Endothelial cell of umbilical vein (primary cell): ENCODE measurements at regions not wholly inside any gene's neighbourhood (a gene's known extent, or its start where the extent isn't known, plus 50 kb on each side); places are given as distances from the start of the nearest gene placed in this dataset.
A peak's percentile ranks its signal among the peaks of the same experiment; 100 is the strongest.

Experiments used
- BruUV-seq: library from RNA; stranded (reverse); fragments of 400-500 nt; replicated peaks from 2 replicates; lab custom pipeline; 2021; lab: Mats Ljungman, UMichigan
- CTCF ChIA-PET: fragments of 300-600, 350-600 bp; sonication (Branson Sonifier 250); formaldehyde crosslinking; loops from one replicate; lab custom pipeline; 2021; ENCODE audit warnings: antibody characterized with exemption, inconsistent platforms; lab: Charles Lee
- POLR2A ChIA-PET: fragments of 300-600, 350-600 bp; sonication (Branson Sonifier 250); formaldehyde crosslinking; loops from one replicate; lab custom pipeline; 2021; ENCODE audit warnings: antibody characterized with exemption, inconsistent platforms; lab: Charles Lee
- DNase-seq: peaks from one replicate; pipeline ENCODE4 v3.0.0-alpha.2; 2011; ENCODE audit warnings: low read depth, low spot score
- FAIRE-seq: peaks from 2 replicates; lab custom pipeline; 2011; peaks lifted over from hg19 to GRCh38; lab: Jason Lieb, UNC
- H2AFZ ChIP-seq: 2 replicates; pipeline ENCODE4 v1.6.0; 2012; ENCODE audit warnings: low read depth, low read length, control low read depth, inconsistent platforms
- H3K27ac ChIP-seq: 2 replicates; pipeline ENCODE4 v1.5.1; 2011; ENCODE audit warnings: low read depth, mild to moderate bottlenecking, control low read depth, low read length, moderate library complexity; ENCODE audit not compliant: insufficient read depth
- H3K27me3 ChIP-seq, 2 experiments: 2 replicates each; pipeline versions ENCODE4 v1.6.0 to v1.6.1; 2011; ENCODE audit warnings: low read length in 2 of 2, mixed read lengths in 1 of 2; ENCODE audit not compliant: control insufficient read depth in 2 of 2, insufficient read depth in 2 of 2
- H3K36me3 ChIP-seq, 2 experiments: 2 replicates in 1 of 2; 3 replicates in 1 of 2; pipeline ENCODE4 v1.5.1; 2011; ENCODE audit warnings: low read length in 2 of 2, mild to moderate bottlenecking in 1 of 2, moderate library complexity in 1 of 2; ENCODE audit not compliant: control insufficient read depth in 2 of 2, insufficient read depth in 2 of 2; ENCODE audit errors: extremely low read depth in 1 of 2
- H3K4me1 ChIP-seq: 3 replicates; pipeline ENCODE4 v1.5.1; 2011; ENCODE audit warnings: mild to moderate bottlenecking, low read length; ENCODE audit not compliant: control insufficient read depth, insufficient read depth; ENCODE audit errors: extremely low read depth
- H3K4me2 ChIP-seq: 2 replicates; pipeline ENCODE4 v1.6.1; 2011; ENCODE audit warnings: low read length, control low read depth, mixed read lengths; ENCODE audit not compliant: insufficient read depth
- H3K4me3 ChIP-seq, 3 experiments: fragments of 200-600 bp in 1 of 3; sonication (generic), shearing (Covaris generic) in 1 of 3; replicated peaks in 1 of 3; 2 replicates each; pipeline ENCODE4 v1.5.1; 2011 to 2016; ENCODE audit warnings: control low read depth in 3 of 3, low read length in 3 of 3, mild to moderate bottlenecking in 2 of 3, inconsistent platforms in 1 of 3, low read depth in 1 of 3, moderate library complexity in 1 of 3; ENCODE audit not compliant: insufficient read depth in 1 of 3
- H3K79me2 ChIP-seq: 2 replicates; pipeline ENCODE4 v1.6.0; 2012; ENCODE audit warnings: low read length, inconsistent platforms; ENCODE audit not compliant: control insufficient read depth, insufficient read depth
- H3K9ac ChIP-seq: replicated peaks from 2 replicates; pipeline ENCODE3; 2011; ENCODE audit warnings: low read length, control low read depth; ENCODE audit not compliant: insufficient read depth; ENCODE audit errors: extremely low read depth
- H3K9me1 ChIP-seq: replicated peaks from 3 replicates; pipeline ENCODE4 v1.6.0; 2011; ENCODE audit warnings: mild to moderate bottlenecking, low read length; ENCODE audit not compliant: control insufficient read depth, insufficient read depth; ENCODE audit errors: extremely low read depth
- H3K9me3 ChIP-seq: replicated peaks from 2 replicates; pipeline ENCODE4 v1.5.1; 2012; ENCODE audit warnings: low read length, inconsistent platforms; ENCODE audit not compliant: control insufficient read depth, insufficient read depth
- H4K20me1 ChIP-seq: replicated peaks from 2 replicates; pipeline ENCODE3; 2011; ENCODE audit warnings: mild to moderate bottlenecking, low read length; ENCODE audit not compliant: control insufficient read depth, insufficient read depth; ENCODE audit errors: extremely low read depth
- EZH2 ChIP-seq: IDR thresholded peaks from 2 replicates; pipeline ENCODE4 v1.6.1; 2012; ENCODE audit warnings: borderline replicate concordance, low read depth, mild to moderate bottlenecking, moderate library complexity, low read length, inconsistent platforms; ENCODE audit not compliant: severe bottlenecking
- FOS ChIP-seq: IDR thresholded peaks from 2 replicates; pipeline ENCODE4 v1.6.1; 2011; ENCODE audit warnings: mild to moderate bottlenecking, low read length, moderate library complexity, borderline replicate concordance; ENCODE audit not compliant: insufficient read depth
- GATA2 ChIP-seq: IDR thresholded peaks from 2 replicates; pipeline ENCODE4 v1.7.0; 2011; ENCODE audit warnings: low read depth, mild to moderate bottlenecking, moderate library complexity, mixed read lengths, low read length; ENCODE audit not compliant: insufficient read length, insufficient read depth
- JUN ChIP-seq: IDR thresholded peaks from 2 replicates; pipeline ENCODE4 v1.6.1; 2011; ENCODE audit warnings: borderline replicate concordance, low read depth; ENCODE audit not compliant: insufficient read length, insufficient read depth
- MAX ChIP-seq: IDR thresholded peaks from 2 replicates; pipeline ENCODE4 v1.6.1; 2011; ENCODE audit not compliant: insufficient read depth, insufficient read length
- MYC ChIP-seq: IDR thresholded peaks from one replicate; pipeline ENCODE4 v1.6.1; 2011; ENCODE audit warnings: mild to moderate bottlenecking, low read depth, low read length
- POLR2A ChIP-seq: IDR thresholded peaks from 2 replicates; pipeline ENCODE4 v1.6.1; 2012; ENCODE audit warnings: low read depth, mild to moderate bottlenecking, control low read depth, low read length
- POLR2AphosphoS5 ChIP-seq: IDR thresholded peaks from 2 replicates; pipeline ENCODE4 v1.6.1; 2012; ENCODE audit warnings: low read depth, mild to moderate bottlenecking, control low read depth, low read length, moderate library complexity; ENCODE audit not compliant: insufficient read depth
- dilution Hi-C: fragments of 300-500 bp; cut with MboI; formaldehyde crosslinking; loops from one replicate; pipeline ENCODE4 v1.15.0; 2019; ENCODE audit warnings: low sequenced_read_pairs; ENCODE audit not compliant: extremely low pct_ligation_motif_present
- intact Hi-C: fragments of 100-400 bp; cut with micrococcal nuclease; formaldehyde crosslinking; loops from one replicate; pipeline ENCODE4 v1.10.0; 2022
- TF ChIP-seq, protein P1 (sequence below), 2 donors: IDR thresholded peaks; 1 replicate in 1 of 2; 2 replicates in 1 of 2; pipeline ENCODE4 v1.5.1; 2011; ENCODE audit warnings: low read length in 2 of 2, mild to moderate bottlenecking in 2 of 2, moderate library complexity in 2 of 2, control low read depth in 1 of 2, inconsistent platforms in 1 of 2, low read depth in 1 of 2; ENCODE audit not compliant: insufficient read depth in 1 of 2; ENCODE audit errors: extremely low read depth in 1 of 2

- Histone ChIP-seq H3K4me2 (no peak overlapping the region), H4K20me1 (no peaks in the 10 kb centered on the region), H3K9me3 (no peaks in the 10 kb centered on the region), H3K27ac (no peak overlapping the region), H3K79me2 (no peaks in the 10 kb centered on the region), H3K4me1 (peaks cover 13% of the 10 kb centered on the region), H3K4me3 (no peak overlapping the region), H3K36me3 (no peaks in the 10 kb centered on the region), H3K27me3 (no peaks in the 10 kb centered on the region), H3K9ac (no peak overlapping the region), H3K9me1 (no peaks in the 10 kb centered on the region), H2AFZ (no peak overlapping the region)
- dilution Hi-C loops (no loop called here), intact Hi-C loops (no loop called here)
- no peak for FAIRE-seq
- POLR2A ChIA-PET, result no interaction called here
- no TSS peak for BruUV-seq
- TF ChIP-seq GATA2, result no peak
- no peak for TF ChIP-seq MAX
- TF ChIP-seq FOS, result peak; percentile 63
- TF ChIP-seq EZH2, result no peak
- TF ChIP-seq JUN, result peak; percentile 65
- TF ChIP-seq POLR2AphosphoS5, result no peak
- TF ChIP-seq POLR2A, result no peak
- TF ChIP-seq, protein P1, sequence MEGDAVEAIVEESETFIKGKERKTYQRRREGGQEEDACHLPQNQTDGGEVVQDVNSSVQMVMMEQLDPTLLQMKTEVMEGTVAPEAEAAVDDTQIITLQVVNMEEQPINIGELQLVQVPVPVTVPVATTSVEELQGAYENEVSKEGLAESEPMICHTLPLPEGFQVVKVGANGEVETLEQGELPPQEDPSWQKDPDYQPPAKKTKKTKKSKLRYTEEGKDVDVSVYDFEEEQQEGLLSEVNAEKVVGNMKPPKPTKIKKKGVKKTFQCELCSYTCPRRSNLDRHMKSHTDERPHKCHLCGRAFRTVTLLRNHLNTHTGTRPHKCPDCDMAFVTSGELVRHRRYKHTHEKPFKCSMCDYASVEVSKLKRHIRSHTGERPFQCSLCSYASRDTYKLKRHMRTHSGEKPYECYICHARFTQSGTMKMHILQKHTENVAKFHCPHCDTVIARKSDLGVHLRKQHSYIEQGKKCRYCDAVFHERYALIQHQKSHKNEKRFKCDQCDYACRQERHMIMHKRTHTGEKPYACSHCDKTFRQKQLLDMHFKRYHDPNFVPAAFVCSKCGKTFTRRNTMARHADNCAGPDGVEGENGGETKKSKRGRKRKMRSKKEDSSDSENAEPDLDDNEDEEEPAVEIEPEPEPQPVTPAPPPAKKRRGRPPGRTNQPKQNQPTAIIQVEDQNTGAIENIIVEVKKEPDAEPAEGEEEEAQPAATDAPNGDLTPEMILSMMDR (IDR thresholded peaks at IDR 0.05; ENCODE audit: extremely low read depth in 1 of 2, insufficient read depth in 1 of 2, low read depth in 1 of 2, low read length in 2 of 2), result no peak
- no peak for TF ChIP-seq MYC
- DNase-seq, result no peak
- CTCF ChIA-PET, result interaction anchor here (1.0 to 2.1 kb wide), 7 partner anchors 10 to 107 kb away, joined by 3 to 10 read pairs (median 5); no protein-coding TSS in a partner anchor
These were observed 181.4 kb downstream of the SIM1 start for GRCh38 chr6:100283285-100283684.
